Cardiac muscle cell (in vitro differentiated cells and primary cell): ENCODE measurements at regions not wholly inside any gene's neighbourhood (a gene's known extent, or its start where the extent isn't known, plus 50 kb on each side); places are given as distances from the start of the nearest gene placed in this dataset.
A peak's percentile ranks its signal among the peaks of the same experiment; 100 is the strongest.

Experiments used
- DNase-seq, 2 donors: peaks; one replicate each; pipeline versions ENCODE4 v3.0.0 to v3.0.0-alpha.2; 2010 to 2017; ENCODE audit warnings: low read depth in 1 of 2, low spot score in 1 of 2
- H3K27ac ChIP-seq: fragments of 200-600 bp; sonication (generic); 2 replicates; pipeline ENCODE4 v1.5.1; 2016
- H3K27me3 ChIP-seq: fragments of 200-600 bp; sonication (generic); 2 replicates; pipeline ENCODE4 v1.6.0; 2016; ENCODE audit warnings: control low read depth
- H3K36me3 ChIP-seq: fragments of 200-600 bp; sonication (generic); 2 replicates; pipeline ENCODE4 v1.5.1; 2016; ENCODE audit warnings: control low read depth
- H3K4me1 ChIP-seq: fragments of 200-600 bp; sonication (generic); 2 replicates; pipeline ENCODE4 v1.8.1; 2017; ENCODE audit warnings: low read depth, mild to moderate bottlenecking, mixed run types
- H3K4me3 ChIP-seq: fragments of 200-600 bp; sonication (generic); 2 replicates; pipeline ENCODE4 v1.5.1; 2016; ENCODE audit warnings: mild to moderate bottlenecking
- H3K9me3 ChIP-seq: fragments of 200-600 bp; sonication (generic); 2 replicates; pipeline ENCODE4 v1.5.1; 2017; ENCODE audit warnings: low read depth, mild to moderate bottlenecking, control low read depth
- CTCF ChIP-seq: IDR thresholded peaks from 2 replicates; pipeline ENCODE4 v1.5.1; 2012; ENCODE audit warnings: low read depth, mild to moderate bottlenecking, low read length

- TF ChIP-seq CTCF = no peak
- Histone ChIP-seq H3K9me3 (no peaks in the 10 kb centered on the region), H3K4me1 (peaks cover 25% of the 10 kb centered on the region), H3K27ac (peak overlapping the region; percentile 15), H3K36me3 (no peaks in the 10 kb centered on the region), H3K4me3 (no peak overlapping the region), H3K27me3 (no peaks in the 10 kb centered on the region)
- DNase-seq = peak in 1 of 2 donors; percentile 49
Measured at GRCh38 chr10:5584895-5585516, 60.2 kb downstream of the CALML3 start.

GRCh38 chr10:5585517-5586206, 60.9 kb downstream of the CALML3 start:
- Histone ChIP-seq H3K4me3 (no peak overlapping the region), H3K27ac (peak overlapping the region; percentile 15), H3K9me3 (no peaks in the 10 kb centered on the region), H3K27me3 (no peaks in the 10 kb centered on the region), H3K4me1 (peaks cover 27% of the 10 kb centered on the region), H3K36me3 (no peaks in the 10 kb centered on the region)
- TF ChIP-seq CTCF = no peak
- peak; percentile 34 to 69 for DNase-seq

- H3K4me1 ChIP-seq = peaks cover 35% of the 10 kb centered on the region
Measured at GRCh38 chr10:5587151-5588079, 62.7 kb downstream of the CALML3 start.

GRCh38 chr10:5588080-5588453, 63.3 kb downstream of the CALML3 start:
- H3K4me3 ChIP-seq = no peak overlapping the region
- peaks cover 35% of the 10 kb centered on the region for H3K4me1 ChIP-seq
- H3K9me3 ChIP-seq = no peaks in the 10 kb centered on the region
- no peak overlapping the region for H3K27ac ChIP-seq
- TF ChIP-seq CTCF = no peak
- no peaks in the 10 kb centered on the region for H3K36me3 ChIP-seq
- DNase-seq = no peak
- H3K27me3 ChIP-seq = no peaks in the 10 kb centered on the region

More at GRCh38 chr10:5587151-5588079, 62.7 kb downstream of the CALML3 start:
- H3K27me3 ChIP-seq = no peaks in the 10 kb centered on the region
- no peak for TF ChIP-seq CTCF
- peak in 1 of 2 donors; percentile 43 for DNase-seq
- H3K9me3 ChIP-seq = no peaks in the 10 kb centered on the region
- H3K4me3 ChIP-seq = no peak overlapping the region
- H3K36me3 ChIP-seq = no peaks in the 10 kb centered on the region
- H3K27ac ChIP-seq = no peak overlapping the region

GRCh38 chr10:5588603-5589002, 63.8 kb downstream of the CALML3 start:
- H3K9me3 ChIP-seq = no peaks in the 10 kb centered on the region
- DNase-seq = no peak
- no peak overlapping the region for H3K4me3 ChIP-seq
- peaks cover 32% of the 10 kb centered on the region for H3K4me1 ChIP-seq
- H3K27ac ChIP-seq = no peak overlapping the region
- no peaks in the 10 kb centered on the region for H3K36me3 ChIP-seq
- no peak for TF ChIP-seq CTCF
- H3K27me3 ChIP-seq = no peaks in the 10 kb centered on the region
